ENCODE measurements at regions not wholly inside any gene's neighbourhood (a gene's known extent, or its start where the extent isn't known, plus 50 kb on each side); places are given as distances from the start of the nearest gene placed in this dataset.

DNA sequence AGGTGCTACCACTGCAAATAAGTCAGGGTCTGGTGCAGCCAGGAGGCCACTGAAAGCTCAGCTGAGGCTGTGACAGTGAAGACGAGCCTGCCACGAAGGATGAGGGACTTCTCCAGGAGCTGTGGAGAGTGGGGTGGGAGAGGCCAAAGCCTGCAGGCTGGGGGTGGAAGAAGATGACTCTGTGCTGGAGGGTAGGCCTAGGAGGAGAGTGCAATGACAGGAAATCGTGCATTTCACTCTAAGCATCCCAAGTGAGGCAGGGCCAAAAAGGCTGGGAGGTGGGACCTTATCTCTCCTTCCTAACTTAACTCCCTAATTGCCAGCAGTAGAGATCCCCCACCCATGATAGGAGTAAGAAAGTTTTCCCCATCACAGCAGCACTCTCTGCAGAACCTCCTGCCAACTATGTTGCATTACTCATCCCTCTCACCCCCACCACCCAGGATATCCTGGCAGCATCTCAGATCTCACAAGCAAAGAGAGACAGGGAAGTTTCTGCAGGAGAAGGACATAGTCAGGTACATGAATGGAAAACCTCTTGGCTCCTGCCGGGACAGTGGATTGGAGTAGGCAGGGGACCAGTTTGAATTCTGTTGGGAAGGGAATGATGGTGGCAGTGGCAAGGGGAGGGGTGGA is 466.2 kb downstream of the CDH26 start:
- TF ChIP-seq POLR2A (IDR thresholded peaks at IDR 0.05): no peak
- TF ChIP-seq, protein P1, sequence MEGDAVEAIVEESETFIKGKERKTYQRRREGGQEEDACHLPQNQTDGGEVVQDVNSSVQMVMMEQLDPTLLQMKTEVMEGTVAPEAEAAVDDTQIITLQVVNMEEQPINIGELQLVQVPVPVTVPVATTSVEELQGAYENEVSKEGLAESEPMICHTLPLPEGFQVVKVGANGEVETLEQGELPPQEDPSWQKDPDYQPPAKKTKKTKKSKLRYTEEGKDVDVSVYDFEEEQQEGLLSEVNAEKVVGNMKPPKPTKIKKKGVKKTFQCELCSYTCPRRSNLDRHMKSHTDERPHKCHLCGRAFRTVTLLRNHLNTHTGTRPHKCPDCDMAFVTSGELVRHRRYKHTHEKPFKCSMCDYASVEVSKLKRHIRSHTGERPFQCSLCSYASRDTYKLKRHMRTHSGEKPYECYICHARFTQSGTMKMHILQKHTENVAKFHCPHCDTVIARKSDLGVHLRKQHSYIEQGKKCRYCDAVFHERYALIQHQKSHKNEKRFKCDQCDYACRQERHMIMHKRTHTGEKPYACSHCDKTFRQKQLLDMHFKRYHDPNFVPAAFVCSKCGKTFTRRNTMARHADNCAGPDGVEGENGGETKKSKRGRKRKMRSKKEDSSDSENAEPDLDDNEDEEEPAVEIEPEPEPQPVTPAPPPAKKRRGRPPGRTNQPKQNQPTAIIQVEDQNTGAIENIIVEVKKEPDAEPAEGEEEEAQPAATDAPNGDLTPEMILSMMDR (IDR thresholded peaks at IDR 0.05): no peak
